Right lobe of liver (tissue), 4 donors: ENCODE measurements at regions not wholly inside any gene's neighbourhood (a gene's known extent, or its start where the extent isn't known, plus 50 kb on each side); places are given as distances from the start of the nearest gene placed in this dataset.

Source experiments
- CTCF ChIP-seq, 4 donors: fragments of 200-600 bp in 3 of 4; fragments of 450-650 bp in 1 of 4; IDR thresholded peaks; one replicate each; pipeline versions ENCODE4 v1.5.1 to v1.8.0; 2016 to 2022; ENCODE audit warnings: antibody characterized with exemption in 4 of 4, mild to moderate bottlenecking in 2 of 4
- POLR2A ChIP-seq: fragments of 450-650 bp; IDR thresholded peaks from one replicate; pipeline ENCODE4 v1.6.1; 2017; ENCODE audit warnings: antibody characterized with exemption, mild to moderate bottlenecking
- donor health status: DM: no; HTN: no; CAD: no.
- donor health status: DM: no; HTN: no; CAD: no.
- donor health status: DM: no; HTN: yes; CAD: no.

DNA sequence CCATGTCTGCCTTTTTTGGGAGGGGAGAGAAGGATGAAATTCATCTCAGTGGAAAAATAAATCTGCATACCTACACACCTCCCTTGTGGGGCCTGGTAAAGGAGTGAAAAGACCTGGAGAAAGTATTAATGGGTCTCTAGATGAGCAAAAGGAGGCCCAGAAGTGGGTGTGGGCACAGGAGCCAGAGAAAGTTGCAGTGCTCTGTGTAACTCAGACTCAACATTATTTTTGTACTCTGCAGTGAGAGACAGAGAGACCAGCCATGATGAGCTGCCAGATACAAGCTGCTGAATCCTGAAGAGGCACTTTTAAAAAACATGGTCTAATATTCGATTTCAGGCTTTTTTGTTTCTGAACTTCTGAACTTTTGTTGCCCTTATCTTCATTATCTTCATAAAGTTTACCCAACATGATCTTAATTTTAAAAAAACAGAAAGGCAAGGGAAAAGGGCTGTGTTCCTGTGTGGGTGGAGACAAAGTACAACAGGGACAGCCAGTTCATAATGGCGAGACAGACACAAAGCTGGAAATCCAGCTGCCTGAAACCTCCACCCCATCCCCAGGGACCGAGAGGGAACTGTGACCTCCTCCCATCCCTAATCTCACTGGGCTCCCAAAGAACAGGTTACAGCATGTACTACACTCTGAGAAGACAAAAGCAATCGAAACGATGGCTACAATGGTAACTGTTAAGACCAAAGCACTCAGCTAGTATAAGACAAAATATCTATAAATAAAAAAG, 77.2 kb downstream of the KLF12 start:
- TF ChIP-seq POLR2A, result no peak
- no peak for TF ChIP-seq CTCF (IDR thresholded peaks at IDR 0.05)
